T-helper 17 cell (primary cell): ENCODE measurements at regions not wholly inside any gene's neighbourhood (a gene's known extent, or its start where the extent isn't known, plus 50 kb on each side); places are given as distances from the start of the nearest gene placed in this dataset.
"Not testable (repeated sequence)": the region's sequence is repeated elsewhere in the genome, so short reads cannot be mapped to it uniquely, and the experiment has no call there.

Source experiments
- ATAC-seq: fragments of 150-1000 bp; cut with Tn5 transposase; 2 replicates; pipeline ENCODE4 v1.10.0; 2021; ENCODE audit warnings: mild to moderate bottlenecking, moderate library complexity
- DNase-seq, 3 donors: peaks; one replicate each; pipeline versions ENCODE4 v3.0.0 to v3.0.0-alpha.2; 2020 to 2021
- H3K9me3 ChIP-seq: one replicate; pipeline ENCODE4 v1.7.0; 2013; ENCODE audit warnings: low read length, mild to moderate bottlenecking; ENCODE audit not compliant: control insufficient read depth, poor library complexity, severe bottlenecking
- H3K27ac Mint-ChIP-seq: one replicate; pipeline ENCODE4 v1.8.0; 2022; ENCODE audit warnings: mild to moderate bottlenecking, moderate library complexity, mixed read lengths
- H3K27me3 Mint-ChIP-seq: one replicate; pipeline ENCODE4 v1.8.0; 2022; ENCODE audit warnings: mixed read lengths
- H3K36me3 Mint-ChIP-seq: one replicate; pipeline ENCODE4 v1.8.0; 2022; ENCODE audit warnings: low read depth, mixed read lengths
- H3K4me1 Mint-ChIP-seq: one replicate; pipeline ENCODE4 v1.8.0; 2022; ENCODE audit warnings: mild to moderate bottlenecking, mixed read lengths
- H3K4me3 Mint-ChIP-seq: one replicate; pipeline ENCODE4 v1.8.0; 2022; ENCODE audit warnings: mild to moderate bottlenecking, moderate library complexity, mixed read lengths

DNA sequence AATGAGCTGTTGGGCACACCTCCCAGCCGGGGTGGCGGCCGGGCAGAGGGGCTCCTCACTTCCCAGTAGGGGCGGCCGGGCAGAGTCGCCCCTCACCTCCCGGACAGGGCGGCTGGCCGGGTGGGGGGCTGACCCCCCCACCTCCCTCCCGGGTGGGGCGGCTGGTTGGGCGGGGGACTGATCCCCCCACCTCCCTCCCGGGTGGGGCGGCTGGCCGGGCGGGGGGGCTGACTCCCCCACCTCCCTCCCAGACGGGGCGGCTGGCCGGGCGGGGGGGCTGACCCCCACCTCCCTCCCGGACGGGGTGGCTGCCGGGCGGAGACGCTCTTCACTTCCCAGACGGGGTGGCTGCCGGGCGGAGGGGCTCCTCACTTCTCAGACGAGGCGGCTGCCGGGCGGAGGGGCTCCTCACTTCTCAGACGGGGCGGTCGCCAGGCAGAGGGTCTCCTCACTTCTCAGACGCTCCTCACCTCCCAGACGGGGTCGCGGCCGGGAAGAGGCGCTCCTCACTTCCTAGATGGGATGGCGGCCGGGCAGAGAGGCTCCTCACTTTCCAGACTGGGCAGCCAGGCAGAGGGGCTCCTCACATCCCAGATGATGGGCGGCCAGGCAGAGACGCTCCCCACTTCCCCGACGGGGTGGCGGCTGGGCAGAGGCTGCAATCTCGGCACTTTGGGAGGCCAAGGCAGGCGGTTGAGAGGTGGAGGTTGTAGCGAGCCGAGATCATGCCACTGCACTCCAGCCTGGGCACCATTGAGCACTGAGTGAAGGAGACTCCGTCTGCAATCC lies 75.4 kb downstream of the LAT start:
- not testable (repeated sequence) for H3K27me3 Mint-ChIP-seq, H3K9me3 ChIP-seq, H3K4me1 Mint-ChIP-seq, DNase-seq, H3K4me3 Mint-ChIP-seq, H3K27ac Mint-ChIP-seq, ATAC-seq, H3K36me3 Mint-ChIP-seq

DNA sequence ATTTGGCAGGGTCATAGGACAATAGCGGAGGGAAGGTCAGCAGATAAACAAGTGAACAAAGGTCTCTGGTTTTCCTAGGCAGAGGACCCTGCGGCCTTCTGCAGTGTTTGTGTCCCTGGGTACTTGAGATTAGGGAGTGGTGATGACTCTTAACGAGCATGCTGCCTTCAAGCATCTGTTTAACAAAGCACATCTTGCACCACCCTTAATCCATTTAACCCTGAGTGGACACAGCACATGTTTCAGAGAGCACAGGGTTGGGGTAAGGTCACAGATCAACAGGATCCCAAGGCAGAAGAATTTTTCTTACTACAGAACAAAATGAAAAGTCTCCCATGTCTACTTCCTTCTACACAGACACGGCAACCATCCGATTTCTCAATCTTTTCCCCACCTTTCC lies 74.7 kb downstream of the LAT start:
- not testable (repeated sequence) for ATAC-seq, H3K4me1 Mint-ChIP-seq, H3K9me3 ChIP-seq, H3K4me3 Mint-ChIP-seq, DNase-seq, H3K36me3 Mint-ChIP-seq, H3K27me3 Mint-ChIP-seq, H3K27ac Mint-ChIP-seq
